H1 (cell line): ENCODE measurements at regions not wholly inside any gene's neighbourhood (a gene's known extent, or its start where the extent isn't known, plus 50 kb on each side); places are given as distances from the start of the nearest gene placed in this dataset.

Source experiments
- CHD7 ChIP-seq: fragments of 300-600 bp; sonication (generic); IDR thresholded peaks from 2 replicates; pipeline ENCODE4 v1.7.1; 2012; ENCODE audit warnings: low read length, moderate library complexity, mild to moderate bottlenecking, inconsistent platforms; ENCODE audit not compliant: insufficient replicate concordance
- MAX ChIP-seq: IDR thresholded peaks from 2 replicates; pipeline ENCODE4 v1.6.1; 2012; ENCODE audit warnings: inconsistent platforms
- POLR2AphosphoS5 ChIP-seq: IDR thresholded peaks from 2 replicates; pipeline ENCODE4 v1.6.1; 2011; ENCODE audit warnings: low read depth, low read length
- SIX5 ChIP-seq: IDR thresholded peaks from 2 replicates; pipeline ENCODE4 v1.6.1; 2011; ENCODE audit warnings: mild to moderate bottlenecking, low read depth, low read length
- SP1 ChIP-seq: IDR thresholded peaks from 2 replicates; pipeline ENCODE4 v1.6.1; 2011; ENCODE audit warnings: low read depth, low read length

GRCh38 chr5:33319151-33319550, 121.6 kb upstream of the TARS1 start (continued):
- TF ChIP-seq CHD7 (no peak), MAX (no peak), SIX5 (no peak), POLR2AphosphoS5 (no peak), SP1 (no peak)
